ENCODE measurements at regions not wholly inside any gene's neighbourhood (a gene's known extent, or its start where the extent isn't known, plus 50 kb on each side); places are given as distances from the start of the nearest gene placed in this dataset.
"Not testable (repeated sequence)": the region's sequence is repeated elsewhere in the genome, so short reads cannot be mapped to it uniquely, and the experiment has no call there.

DNA sequence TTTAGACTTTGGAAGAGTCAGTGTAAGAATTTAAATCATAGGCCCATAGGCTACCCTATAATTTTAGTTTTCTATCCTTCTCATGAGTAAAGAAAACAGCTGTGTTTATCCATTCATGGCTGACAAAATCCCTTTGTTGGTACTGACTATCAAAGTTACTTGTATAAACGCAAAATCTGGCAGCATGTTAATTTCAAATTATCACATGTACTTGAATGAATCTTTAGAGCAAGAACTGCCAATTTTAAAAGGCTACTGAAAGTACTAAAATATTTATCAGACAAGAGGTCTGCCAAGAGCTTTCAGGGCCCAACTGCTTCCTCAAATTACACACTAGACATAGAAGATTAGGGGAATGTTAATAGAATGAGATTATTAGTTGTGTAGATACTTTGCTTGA lies 66.6 kb downstream of the MYL12B start:
- no peak for DNase-seq (ENCODE audit: low read depth, low spot score)

DNA sequence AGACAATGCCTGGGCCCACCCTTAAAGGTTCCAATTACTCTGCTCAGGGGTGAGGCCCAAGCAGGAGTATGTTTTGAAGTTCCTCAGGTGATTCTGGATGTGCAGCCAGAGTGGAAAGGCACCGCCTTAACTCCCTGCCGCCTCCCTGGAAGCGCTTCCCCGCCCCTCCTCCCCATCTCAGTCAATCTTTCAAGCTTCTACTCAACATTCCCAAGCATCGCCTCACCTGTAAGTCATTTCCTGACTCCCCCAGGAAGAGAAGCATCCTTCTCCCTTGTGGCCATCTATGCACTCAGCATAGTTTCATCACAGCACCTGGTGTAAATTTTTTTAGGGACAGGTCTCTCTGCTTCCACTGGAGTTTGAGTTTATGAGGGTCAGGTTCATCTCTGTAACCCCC lies 67.5 kb downstream of the MYL12B start:
- no peak for DNase-seq (ENCODE audit: low read depth, low spot score)

DNA sequence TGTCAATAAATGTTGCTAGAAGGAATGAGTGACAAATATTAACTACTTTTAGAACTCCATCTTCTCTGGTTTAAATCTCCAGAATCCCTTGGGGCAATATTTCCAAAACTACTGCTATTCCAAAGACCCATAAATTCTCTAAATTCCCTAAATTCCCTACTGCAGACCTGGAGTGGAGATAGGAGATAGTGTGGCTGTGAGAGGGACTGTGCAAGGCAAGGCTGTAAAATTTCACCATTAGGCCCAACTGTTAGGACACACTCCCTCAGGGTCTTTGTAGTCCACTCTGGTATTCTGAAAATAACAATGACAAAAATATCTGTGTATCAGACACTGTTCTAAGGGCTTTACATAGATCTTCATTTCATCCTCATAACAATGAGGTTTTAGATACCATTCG lies 67.9 kb downstream of the MYL12B start:
- DNase-seq (ENCODE audit: low read depth, low spot score), result no peak

DNA sequence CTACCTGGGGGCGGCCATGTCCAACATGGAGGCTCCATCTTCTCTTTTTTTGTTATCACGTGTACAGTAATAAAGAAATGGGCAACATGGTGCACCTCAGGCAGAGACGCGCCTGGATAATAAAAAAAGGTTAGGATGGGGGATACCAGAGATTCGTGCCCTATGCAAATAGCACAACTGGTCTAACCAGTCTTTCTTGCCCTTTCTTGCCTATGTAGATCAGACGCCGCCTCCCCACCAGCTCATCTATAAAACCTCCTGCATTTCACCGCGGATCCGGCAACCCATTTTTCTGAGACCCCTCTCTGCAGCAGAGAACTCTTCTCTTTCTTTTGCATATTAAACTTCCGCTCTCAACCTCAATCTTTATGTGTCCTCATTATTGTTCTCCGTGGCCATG lies 68.7 kb downstream of the MYL12B start:
- DNase-seq (ENCODE audit: low read depth, low spot score), result no peak

DNA sequence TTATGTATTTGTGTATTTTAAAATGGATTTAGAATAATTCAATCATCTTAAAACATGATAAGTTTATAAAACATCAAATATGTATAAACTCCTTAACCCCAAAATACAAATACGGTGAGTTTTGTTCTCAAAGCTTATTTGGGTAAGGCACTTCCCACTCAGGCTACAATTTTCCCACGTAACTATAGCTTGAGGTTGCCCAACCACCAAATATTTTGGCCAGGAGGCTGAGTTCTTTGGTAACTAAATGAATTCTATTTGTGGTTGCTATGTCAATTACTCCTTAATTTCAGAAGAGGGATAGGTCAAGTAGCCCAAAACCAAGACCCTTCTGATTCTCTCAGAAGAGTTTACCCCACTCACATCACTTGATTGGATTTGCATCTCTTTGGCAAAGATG lies 70.4 kb downstream of the MYL12B start:
- peak; percentile 53 for DNase-seq (ENCODE audit: low read depth, low spot score)

DNA sequence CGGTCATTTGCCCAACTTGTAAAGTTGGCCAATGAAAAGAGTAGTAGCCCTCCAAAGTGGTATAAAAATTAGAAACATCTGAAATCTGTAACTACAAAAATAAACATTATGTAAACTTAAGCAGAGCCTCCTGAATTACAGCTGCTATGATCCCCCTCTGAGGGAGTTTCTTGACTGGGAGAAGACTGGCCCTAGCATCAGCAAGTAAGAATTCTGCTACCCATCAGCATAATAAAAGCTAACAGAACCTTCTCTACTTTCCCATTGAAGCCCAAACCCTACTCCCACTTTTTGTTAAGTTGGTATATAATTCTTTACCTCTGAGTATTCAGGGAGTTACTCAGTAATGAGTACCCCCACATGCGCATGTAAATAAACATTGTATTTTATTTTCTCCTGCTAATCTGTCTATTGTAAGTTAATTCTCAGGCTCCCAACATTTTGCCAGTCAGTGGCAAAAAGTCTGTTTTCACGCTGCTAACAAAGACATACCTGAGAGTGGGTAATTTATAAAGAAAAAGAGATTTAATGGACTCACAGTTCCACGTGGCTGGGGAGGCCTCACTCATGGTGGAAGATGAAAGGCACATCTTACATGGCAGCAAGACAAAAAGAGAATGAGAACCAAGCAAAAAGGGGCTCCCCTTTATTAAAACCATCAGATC lies 71.3 kb downstream of the MYL12B start:
- DNase-seq (ENCODE audit: low read depth, low spot score), result no peak

DNA sequence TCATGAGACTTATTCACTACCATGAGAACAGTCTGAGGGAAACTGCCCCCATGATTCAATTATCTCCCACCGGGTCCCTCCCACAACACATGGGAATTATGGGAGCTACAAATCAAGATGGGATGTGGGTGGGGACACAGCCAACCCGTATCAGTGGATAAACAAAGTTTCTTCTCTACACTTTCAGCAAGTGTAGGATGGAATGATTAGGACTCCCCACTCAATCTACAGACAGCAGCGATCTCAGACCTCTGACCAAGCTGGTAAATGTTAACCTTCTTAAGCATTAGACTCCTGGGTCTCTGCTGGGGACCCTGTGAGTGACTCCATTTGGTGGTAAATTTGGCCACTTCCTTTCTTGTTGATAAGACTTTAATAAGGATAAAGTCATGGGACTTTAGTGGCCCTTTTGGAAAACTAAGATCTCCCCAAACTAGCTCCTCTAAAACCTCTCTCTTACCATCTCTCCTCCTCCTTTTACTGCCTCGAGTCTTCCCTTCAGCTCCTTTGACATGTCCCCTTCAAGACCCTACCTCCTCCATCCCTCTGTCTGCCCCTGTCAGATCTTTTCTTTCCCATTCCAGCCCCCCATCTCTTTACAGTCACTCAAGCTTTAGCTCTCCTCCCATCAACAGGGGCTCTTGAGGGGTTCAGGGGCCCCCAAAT lies 71.9 kb downstream of the MYL12B start:
- DNase-seq (ENCODE audit: low read depth, low spot score), result no peak

DNA sequence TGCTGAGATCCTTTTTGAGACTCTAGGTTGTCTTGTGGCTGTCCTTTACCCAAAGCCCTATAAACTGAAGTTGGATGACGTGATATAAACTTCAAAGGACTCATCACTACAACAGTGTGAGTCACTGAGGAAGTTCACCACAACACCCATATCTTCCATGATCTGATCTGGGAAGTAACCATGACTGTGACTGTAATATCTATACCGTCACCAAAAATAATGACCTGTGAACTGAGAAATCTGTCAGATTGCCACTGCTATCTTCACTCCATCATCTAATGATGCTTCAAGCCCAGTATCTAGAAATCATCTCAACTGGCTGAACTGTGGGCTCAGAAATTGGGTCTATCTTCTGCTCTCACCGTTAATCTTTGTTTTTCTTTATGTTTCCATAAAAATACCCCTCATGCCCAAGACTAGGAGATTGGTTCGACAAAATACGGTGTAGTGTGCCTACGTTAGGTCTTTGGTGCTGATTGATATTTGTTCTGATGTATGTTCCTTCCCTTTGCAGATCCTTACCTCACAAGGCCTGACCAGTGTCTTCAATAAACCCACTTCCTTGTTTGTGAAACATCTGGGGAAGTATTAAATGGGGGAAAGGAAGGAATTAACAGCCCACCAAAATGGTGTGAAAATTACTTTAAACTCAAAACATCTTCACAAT lies 78.2 kb downstream of the MYL12B start:
- DNase-seq (ENCODE audit: low read depth, low spot score), result no peak

DNA sequence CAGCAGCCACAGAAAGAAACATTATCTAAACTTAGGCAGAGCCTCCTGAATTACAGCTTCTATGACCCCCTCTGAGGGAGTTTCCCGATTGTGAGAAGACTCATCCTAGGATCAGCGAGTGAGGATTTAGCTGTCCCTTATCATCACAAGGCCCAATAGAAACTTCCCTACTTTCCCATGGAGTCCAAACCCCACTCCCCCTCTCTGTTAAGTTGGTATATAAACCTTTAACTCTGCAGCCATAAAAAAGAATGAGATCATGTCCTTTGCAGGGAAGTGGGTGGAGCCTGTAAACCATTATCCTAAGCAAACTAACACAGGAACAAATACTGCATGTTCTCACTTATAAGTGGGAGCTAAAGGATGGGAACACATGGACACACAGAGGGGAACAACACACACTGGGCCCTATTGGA lies 78.8 kb downstream of the MYL12B start:
- DNase-seq (ENCODE audit: low read depth, low spot score), result no peak

DNA sequence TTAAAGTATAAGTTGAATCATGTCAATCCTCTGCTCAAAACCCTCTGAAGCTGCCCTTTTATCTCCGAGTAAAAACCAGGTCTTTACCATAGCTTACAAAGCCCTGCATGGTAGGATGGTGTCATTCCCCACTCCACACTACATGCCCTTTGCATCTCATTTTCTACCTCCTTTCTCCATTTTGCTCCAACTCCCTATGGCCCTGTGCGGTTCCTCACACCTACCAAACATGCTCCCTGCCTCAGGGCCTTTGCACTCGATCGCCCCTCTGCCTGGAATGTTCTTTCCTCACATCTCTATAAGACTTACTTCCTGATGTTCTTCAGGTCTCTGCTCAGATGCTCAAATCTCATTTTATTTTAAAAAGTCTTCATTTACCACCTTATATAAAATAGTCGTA lies 80.7 kb downstream of the MYL12B start:
- no peak for DNase-seq (ENCODE audit: low read depth, low spot score)

DNA sequence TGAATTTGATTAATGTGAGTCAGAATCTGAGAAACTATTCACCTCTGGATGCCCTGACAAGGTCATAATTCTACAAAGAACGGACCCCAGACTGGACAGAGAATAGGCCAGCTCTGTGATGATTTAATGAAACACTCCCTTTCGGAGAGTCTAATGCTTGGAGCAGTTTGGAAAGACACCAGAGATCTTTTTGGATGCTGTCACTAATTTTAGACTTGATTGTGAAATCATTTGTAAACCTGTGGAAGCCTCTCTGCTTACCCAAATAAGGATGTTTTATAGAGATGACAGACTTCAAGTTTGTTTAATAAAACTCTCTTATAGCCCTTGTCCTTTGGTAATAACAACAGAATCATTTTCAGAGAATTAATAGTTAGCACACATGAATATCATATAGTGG lies 83.5 kb downstream of the MYL12B start:
- no peak for DNase-seq (ENCODE audit: low read depth, low spot score)

DNA sequence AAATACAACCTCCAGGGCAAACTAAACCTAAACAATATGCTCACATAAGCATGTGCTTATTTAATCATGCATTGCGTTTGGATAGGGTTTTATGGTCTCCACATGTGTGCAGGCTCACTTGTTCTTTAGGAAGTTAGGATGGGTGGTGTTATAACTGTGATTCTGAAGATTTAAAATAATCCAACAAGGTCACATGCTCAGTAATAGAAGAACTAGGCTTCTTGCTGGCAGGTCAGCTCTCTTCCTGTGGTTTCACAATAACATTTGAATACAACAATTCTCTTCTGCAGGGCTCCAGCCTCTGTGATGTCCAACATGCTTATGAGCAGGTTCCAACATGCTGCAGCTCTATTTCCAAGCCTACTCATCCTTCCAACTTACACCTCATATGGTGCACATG lies 84.0 kb downstream of the MYL12B start:
- DNase-seq (ENCODE audit: low read depth, low spot score), result no peak

DNA sequence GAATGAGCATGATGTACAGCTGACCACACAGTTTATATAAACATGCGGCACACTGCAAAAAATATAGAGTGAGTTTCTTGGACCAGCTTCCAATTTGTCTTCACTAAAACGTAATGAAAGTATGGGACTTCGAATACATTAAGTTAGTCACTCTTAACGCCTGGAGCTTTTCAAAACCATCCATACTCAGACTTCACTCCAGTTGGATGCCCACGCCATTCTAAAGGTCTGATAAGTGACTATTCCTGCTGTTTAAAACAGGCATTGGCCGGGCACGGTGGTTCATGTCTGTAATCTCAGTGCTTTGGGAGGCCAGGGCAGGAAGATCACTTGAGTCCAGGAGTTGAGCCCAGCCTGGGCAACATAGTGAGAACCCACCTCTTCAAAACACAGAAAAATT lies 84.6 kb downstream of the MYL12B start:
- no peak for DNase-seq (ENCODE audit: low read depth, low spot score)

DNA sequence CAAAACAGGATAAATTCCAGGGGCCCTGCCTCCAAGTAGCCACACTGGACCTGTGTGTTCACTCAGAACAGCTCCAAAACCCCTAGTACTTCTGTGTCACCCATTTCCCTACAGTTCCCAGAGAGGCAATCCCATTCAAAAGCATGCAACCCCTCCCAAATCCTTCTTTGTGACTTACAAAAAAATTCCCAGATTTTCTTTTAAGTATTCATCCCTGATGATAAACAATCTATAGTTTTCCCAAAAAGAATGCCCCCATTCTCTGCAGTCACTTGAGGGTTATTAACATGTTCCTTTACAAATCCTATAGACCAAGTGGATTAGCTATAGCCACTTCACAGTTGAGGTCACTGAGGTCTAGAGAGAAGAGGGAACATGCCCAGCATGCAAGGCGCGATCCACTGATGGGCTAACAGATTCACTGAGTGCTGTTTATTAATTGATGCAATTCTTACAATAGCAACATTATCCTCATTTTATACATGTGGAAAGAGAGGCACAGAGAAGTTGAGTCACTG lies 85.4 kb downstream of the MYL12B start:
- DNase-seq (ENCODE audit: low read depth, low spot score), result no peak

DNA sequence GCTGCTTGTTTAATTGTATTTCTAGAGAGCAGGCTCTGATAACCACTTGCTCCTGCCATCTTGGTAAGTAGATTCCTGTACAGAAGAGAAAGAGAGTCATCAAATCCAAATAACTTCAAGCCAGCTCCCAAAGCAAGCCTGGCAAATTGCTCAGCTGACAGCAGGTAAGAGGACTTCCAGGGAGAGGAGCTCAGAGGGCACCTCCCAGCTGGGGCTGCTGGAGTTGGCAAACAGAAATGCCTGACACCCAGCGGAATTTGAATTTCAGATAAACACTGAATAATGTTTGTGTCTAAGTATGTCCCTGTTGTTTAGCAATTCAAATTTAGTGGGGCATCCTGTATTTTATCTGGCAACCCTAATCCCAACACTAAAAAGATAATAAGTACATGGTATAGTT lies 86.2 kb downstream of the MYL12B start:
- DNase-seq (ENCODE audit: low read depth, low spot score), result peak; percentile 21

DNA sequence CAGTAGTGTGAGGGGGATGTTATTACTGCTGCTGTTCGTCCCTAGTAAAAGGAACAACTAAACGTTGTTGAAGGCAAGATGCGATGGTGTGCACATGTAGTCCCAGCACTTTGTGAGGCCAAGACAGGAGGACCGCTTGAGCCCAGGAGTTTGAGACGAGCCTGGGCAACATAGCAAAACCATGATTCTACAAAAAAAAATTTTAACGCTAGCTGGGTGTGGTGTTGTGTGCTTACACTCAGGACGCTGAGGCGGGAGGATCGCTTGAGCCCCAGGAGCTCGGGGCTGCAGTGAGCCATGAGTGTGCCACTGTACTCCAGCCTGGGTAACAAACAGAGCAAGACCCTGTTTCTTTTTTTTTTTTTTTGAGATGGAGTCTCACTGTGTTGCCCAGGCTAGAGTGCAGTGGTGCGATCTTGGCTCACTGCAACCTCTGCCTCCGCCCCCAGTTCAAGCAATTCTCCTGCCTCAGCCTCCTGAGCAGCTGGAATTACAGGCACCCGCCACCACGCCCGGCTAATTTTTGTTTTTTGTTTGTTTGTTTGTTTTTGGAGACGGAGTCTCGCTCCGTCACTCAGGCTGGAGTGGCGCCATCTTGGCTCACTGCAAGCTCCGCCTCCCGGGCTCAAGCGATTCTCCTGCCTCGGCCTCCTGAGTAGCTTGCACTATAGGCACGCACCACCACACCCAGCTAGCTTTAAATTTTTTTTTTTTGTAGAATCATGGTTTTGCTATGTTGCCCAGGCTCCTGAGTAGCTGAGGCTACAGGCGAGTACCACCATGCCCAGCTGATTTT lies 87.3 kb downstream of the MYL12B start:
- not testable (repeated sequence) for DNase-seq (ENCODE audit: low read depth, low spot score)

DNA sequence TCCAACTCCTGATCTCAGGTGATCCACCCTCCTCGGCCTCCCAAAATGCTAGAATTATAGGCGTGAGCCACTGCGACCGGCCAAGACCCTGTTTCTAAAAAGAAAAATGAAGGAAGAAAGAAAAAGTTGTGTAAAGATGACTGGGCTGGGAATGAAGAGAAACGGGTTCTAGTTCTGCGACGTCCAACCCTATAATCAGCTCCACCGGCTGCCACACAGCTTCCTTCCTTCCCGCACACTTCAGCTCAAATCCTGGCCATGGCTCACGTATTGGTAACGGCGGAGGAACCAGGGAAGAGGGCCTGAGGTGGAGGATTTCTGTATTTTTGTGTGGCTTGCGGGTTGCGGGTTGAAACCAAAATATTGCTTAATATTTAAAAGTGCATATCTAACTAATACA lies 88.1 kb downstream of the MYL12B start:
- DNase-seq (ENCODE audit: low read depth, low spot score), result no peak

DNA sequence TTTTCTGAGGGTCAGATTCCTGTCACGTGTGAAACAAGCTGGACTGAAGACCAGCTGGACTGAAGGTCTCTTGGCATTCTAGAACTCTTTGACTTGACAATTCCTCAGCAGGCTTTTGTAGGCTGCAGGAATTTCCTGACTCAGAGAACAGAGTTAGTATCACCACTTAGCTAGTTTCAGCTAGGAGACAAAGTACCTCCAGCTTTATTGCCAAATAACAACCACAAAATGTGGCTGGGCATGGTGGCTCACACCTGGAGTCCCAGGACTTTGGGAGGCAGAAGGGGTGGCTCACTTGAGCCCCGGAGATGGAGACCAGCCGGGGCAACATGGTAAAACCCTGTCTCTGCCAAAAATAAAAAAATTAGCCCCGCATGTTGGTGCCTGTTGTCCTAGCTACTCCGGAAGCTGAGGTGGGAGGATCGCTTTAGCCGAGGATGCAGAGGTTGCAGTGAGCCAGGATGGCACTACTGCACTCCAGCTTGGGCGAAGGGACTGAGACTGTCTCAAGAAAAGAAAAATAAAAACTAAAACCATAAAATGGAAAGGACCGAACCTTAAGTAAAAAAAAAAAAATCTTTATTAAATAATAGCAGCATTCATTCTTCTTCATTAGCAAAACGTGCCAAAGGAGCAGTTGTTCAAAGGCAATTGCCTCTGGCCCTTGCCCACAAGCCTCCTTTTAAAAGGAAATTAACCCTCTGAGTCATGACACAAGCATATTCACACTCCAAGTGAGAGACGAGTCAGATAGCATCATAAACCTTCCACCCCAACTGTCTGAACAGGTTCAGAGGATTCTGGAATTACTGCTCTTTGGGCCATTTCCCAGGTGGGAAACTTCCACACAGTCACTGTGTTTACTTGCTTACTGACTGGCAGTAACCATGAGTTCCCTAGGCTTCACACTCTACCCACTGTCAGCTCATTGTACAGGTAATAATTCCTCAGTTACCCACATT lies 88.9 kb downstream of the MYL12B start:
- peak; percentile 52 for DNase-seq (ENCODE audit: low read depth, low spot score)

DNA sequence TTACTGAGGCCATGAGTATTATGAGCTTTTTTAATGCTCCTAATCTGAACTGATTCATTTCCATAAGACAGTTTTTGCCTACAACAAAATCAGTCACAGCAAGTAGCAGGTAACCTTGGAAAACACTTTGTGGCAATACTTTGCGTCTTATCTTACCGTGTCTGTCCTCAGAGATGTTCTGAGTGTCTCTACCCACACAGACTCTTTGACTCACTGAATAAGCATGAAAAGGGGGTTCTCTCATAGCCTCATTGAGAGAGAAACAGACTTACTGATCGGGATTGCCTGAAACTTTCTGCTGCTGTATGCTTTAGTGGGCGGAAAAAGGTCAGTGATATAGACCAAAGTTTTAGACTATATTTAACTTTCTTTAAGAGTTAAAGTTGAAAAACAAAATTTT lies 92.6 kb downstream of the MYL12B start:
- no peak for DNase-seq (ENCODE audit: low read depth, low spot score)

DNA sequence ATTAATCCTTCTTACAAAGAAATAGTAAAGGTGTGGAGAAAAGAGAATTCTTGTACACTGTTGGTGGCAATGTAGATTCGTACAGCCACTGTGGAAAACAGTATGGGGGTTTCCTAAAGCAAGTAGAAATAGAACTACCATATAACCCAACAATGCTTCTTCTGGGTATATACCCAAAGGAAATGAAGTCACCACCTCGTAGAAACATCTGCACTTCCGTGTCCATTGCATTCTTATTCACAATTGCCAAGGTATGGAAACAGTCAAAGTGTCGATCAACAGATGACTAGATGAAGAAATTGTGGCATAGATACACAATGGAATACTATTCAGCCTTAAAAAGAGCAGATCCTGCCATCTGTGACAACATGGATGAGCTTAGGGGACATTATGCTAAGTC lies 93.4 kb upstream of the TGIF1 start:
- no peak for DNase-seq (ENCODE audit: low read depth, low spot score)

DNA sequence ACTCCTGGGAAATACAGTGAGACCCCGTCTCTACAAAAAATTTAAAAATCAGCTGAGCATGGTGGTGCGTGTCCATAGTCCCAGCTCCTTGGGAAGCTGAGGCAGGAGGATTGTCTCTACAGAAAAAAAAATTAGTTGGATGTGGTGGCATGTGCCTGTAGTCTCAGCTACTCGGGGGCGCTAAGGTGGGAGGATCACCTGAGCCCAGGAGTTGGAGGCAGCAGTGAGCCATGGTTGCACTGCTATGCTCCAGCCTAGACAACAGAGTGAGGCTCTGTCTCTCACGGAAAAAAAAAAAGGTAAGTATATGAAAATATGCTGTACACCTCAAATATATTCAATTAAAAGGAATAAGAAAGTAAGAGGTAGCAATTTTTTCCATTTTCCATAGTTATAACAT lies 92.5 kb upstream of the TGIF1 start:
- no peak for DNase-seq (ENCODE audit: low read depth, low spot score)
